Testis (tissue), 2 donors: ENCODE measurements at regions not wholly inside any gene's neighbourhood (a gene's known extent, or its start where the extent isn't known, plus 50 kb on each side); places are given as distances from the start of the nearest gene placed in this dataset.

Experiments used
- DNase-seq: peaks from one replicate; pipeline ENCODE4 v3.0.0-alpha.2; 2019
- H3K27ac ChIP-seq, 2 donors: fragments of 200-600 bp; sonication (generic); one replicate each; pipeline ENCODE4 v1.5.1; 2019
- H3K27me3 ChIP-seq: fragments of 200-600 bp; sonication (generic); one replicate; pipeline ENCODE4 v1.5.1; 2019
- H3K36me3 ChIP-seq: fragments of 200-600 bp; sonication (generic); one replicate; pipeline ENCODE4 v1.5.1; 2017; ENCODE audit warnings: low read depth; ENCODE audit errors: missing control alignments
- H3K4me1 ChIP-seq: fragments of 200-600 bp; sonication (generic); one replicate; pipeline ENCODE4 v1.5.1; 2019
- H3K4me3 ChIP-seq, 2 donors: fragments of 200-600 bp; sonication (generic); one replicate each; pipeline ENCODE4 v1.5.1; 2017 to 2019
- H3K9me3 ChIP-seq: fragments of 200-600 bp; sonication (generic); one replicate; pipeline ENCODE4 v1.5.1; 2017
- POLR2A ChIP-seq: fragments of 450-650 bp; IDR thresholded peaks from one replicate; pipeline ENCODE4 v1.6.1; 2017; ENCODE audit warnings: antibody characterized with exemption, mild to moderate bottlenecking, moderate library complexity
- WGBS, 2 donors: methylation state at CpG; one replicate each; pipeline ENCODE4 v1.1.5; 2018; 5-methylcytosine and 5-hydroxymethylcytosine counted together
- intact Hi-C: fragments of 100-400 bp; cut with DNase I; formaldehyde crosslinking; loops from one replicate; pipeline ENCODE4 v1.15.1; 2023; ENCODE audit warnings: low total_unique reads
- TF ChIP-seq, protein P1 (sequence below), 3 experiments: fragments of 450-650 bp in 2 of 3; fragments of 200-600 bp in 1 of 3; sonication (generic) in 1 of 3; IDR thresholded peaks; one replicate each; pipeline ENCODE4 v1.5.1; 2016 to 2019; ENCODE audit warnings: antibody characterized with exemption in 3 of 3, mild to moderate bottlenecking in 2 of 3, moderate library complexity in 1 of 3

DNA sequence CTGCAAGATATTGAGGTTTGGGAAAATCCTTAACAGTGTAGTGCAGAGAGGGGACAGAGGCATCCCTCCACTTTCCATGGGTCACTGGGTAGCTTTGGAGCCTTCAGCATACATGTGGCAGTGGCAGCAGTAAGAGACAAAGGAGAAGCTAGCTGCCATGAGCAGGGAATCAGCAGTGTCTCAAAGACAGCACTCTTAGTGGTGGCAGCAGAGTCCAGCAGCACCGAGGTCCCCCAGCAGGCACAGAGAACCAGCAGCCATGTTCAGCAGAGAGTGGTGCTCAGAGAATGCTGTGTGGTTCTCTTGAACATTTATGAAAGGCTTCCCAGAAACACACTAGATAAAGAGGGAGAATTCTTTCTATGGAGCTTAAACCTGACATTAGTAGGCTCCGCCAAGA lies 308.5 kb downstream of the CENPC start:
- no peaks in the 10 kb centered on the region for H3K36me3 ChIP-seq
- no peaks in the 10 kb centered on the region for H3K4me1 ChIP-seq
- DNase-seq = no peak
- 79 to 95% methylated on average over 2 of the region's 2 CpGs for WGBS, 2 donors
- intact Hi-C loops = no loop called here
- TF ChIP-seq, protein P1, sequence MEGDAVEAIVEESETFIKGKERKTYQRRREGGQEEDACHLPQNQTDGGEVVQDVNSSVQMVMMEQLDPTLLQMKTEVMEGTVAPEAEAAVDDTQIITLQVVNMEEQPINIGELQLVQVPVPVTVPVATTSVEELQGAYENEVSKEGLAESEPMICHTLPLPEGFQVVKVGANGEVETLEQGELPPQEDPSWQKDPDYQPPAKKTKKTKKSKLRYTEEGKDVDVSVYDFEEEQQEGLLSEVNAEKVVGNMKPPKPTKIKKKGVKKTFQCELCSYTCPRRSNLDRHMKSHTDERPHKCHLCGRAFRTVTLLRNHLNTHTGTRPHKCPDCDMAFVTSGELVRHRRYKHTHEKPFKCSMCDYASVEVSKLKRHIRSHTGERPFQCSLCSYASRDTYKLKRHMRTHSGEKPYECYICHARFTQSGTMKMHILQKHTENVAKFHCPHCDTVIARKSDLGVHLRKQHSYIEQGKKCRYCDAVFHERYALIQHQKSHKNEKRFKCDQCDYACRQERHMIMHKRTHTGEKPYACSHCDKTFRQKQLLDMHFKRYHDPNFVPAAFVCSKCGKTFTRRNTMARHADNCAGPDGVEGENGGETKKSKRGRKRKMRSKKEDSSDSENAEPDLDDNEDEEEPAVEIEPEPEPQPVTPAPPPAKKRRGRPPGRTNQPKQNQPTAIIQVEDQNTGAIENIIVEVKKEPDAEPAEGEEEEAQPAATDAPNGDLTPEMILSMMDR (IDR thresholded peaks at IDR 0.05) = no peak
- TF ChIP-seq POLR2A = no peak
- H3K9me3 ChIP-seq = no peaks in the 10 kb centered on the region
- H3K27me3 ChIP-seq = no peaks in the 10 kb centered on the region
- H3K4me3 ChIP-seq = no peak overlapping the region
- H3K27ac ChIP-seq = no peak overlapping the region

DNA sequence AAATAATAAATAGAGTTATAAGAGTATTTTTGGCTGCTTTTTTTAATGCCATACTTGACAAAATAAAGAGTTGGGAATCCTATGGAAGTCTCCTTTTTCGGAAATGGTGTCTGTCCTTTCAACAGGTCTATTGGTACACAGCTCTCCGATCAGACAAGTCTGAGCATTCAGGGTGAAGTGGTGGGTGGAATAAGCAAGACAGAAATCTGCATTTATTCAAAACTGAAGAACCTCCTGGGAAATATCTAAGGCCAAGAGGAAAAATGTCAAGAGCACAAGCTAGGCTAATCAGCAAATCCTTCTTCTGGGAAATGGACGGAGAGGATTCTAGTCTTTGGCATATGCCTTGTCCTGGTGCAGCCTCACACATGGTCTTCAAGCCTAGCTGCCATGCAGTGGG lies 309.0 kb downstream of the CENPC start:
- TF ChIP-seq, protein P1 (IDR thresholded peaks at IDR 0.05) = no peak
- TF ChIP-seq POLR2A = no peak
- no peaks in the 10 kb centered on the region for H3K9me3 ChIP-seq
- no peak overlapping the region for H3K4me3 ChIP-seq
- 73 to 81% methylated on average over 3 of the region's 3 CpGs for WGBS, 2 donors
- H3K36me3 ChIP-seq = no peaks in the 10 kb centered on the region
- H3K4me1 ChIP-seq = no peaks in the 10 kb centered on the region
- intact Hi-C loops = no loop called here
- no peak overlapping the region for H3K27ac ChIP-seq
- no peaks in the 10 kb centered on the region for H3K27me3 ChIP-seq
- DNase-seq = no peak

DNA sequence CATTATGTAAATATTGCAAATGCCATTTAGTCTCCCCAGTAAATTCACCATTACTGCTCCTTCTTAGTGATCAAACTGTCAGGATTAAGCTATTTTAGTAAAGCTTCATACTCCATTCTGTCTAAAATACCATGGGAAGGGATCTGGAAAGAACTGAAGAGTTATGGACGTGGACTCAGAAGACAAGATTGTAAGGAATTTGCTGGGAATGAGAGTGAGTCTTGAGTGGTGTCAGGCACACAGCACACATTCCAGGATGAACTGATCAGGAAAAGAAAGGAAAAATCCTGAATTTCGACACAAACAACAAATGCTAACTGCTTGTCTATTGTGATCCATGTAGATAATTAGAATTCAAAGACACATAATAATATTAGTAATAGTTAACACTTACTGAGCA lies 311.0 kb downstream of the CENPC start:
- intact Hi-C loops = no loop called here
- TF ChIP-seq POLR2A = no peak
- TF ChIP-seq, protein P1 (IDR thresholded peaks at IDR 0.05) = no peak
- 69 to 75% methylated on average over 2 of the region's 2 CpGs for WGBS, 2 donors
- Histone ChIP-seq H3K9me3 (no peaks in the 10 kb centered on the region), H3K36me3 (no peaks in the 10 kb centered on the region), H3K27me3 (no peaks in the 10 kb centered on the region), H3K4me1 (no peaks in the 10 kb centered on the region), H3K27ac (no peak overlapping the region), H3K4me3 (no peak overlapping the region)
- DNase-seq = no peak

DNA sequence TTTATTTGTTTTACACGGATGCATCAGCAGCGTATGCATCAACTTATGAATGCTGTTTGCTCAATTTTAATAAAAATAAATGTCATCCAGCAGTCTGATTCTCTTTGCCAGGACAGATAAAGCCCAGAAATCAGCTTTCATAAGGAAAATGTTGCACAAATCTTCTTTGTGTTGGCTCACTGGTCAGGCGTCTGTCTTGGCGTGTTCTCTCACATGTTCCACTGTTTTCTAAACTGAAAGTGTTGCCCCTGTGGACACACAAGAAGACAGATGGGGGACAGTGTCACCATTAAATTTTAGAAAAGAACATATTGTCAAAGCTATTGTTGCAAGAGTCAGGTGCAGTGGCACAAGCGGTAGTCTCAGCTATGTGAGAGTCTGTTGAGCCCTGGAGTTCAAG lies 316.2 kb downstream of the CENPC start:
- no peak for DNase-seq
- 78 to 87% methylated on average over 5 of the region's 5 CpGs for WGBS, 2 donors
- intact Hi-C loops = no loop called here

DNA sequence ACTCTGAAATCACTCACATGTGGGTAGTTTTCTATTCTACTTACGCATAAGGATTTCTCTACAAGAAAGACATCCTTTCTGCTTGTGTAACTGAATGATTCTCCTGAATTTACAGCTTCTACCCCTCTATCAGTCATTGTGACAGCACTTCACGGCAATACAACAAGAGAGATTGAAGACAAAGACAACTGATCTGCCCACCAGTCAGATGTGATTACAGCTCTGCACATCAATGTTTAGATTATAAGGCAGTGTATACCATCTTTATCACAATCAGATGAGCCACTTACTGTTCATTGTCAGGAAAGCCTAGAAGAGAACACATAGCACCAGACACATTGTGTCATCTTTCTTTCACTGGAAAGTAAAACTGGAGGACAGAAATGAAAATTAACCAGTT lies 324.4 kb downstream of the CENPC start:
- intact Hi-C loops = no loop called here
- DNase-seq = no peak

More for the DNA sequence above, 316.2 kb downstream of the CENPC start:
- Histone ChIP-seq H3K4me3 (no peak overlapping the region), H3K27ac (no peak overlapping the region), H3K4me1 (no peaks in the 10 kb centered on the region), H3K27me3 (no peaks in the 10 kb centered on the region), H3K9me3 (no peaks in the 10 kb centered on the region), H3K36me3 (no peaks in the 10 kb centered on the region)
- TF ChIP-seq, protein P1 (IDR thresholded peaks at IDR 0.05) = no peak

More for the DNA sequence above, 324.4 kb downstream of the CENPC start:
- TF ChIP-seq POLR2A = no peak
- TF ChIP-seq, protein P1 (IDR thresholded peaks at IDR 0.05) = no peak
- WGBS, 2 donors = 64 to 65% methylated on average over 2 of the region's 2 CpGs
- Histone ChIP-seq H3K9me3 (no peaks in the 10 kb centered on the region), H3K27ac (no peak overlapping the region), H3K4me3 (no peak overlapping the region), H3K36me3 (no peaks in the 10 kb centered on the region), H3K4me1 (no peaks in the 10 kb centered on the region), H3K27me3 (no peaks in the 10 kb centered on the region)
